IMR-90 (cell line): ENCODE measurements at regions not wholly inside any gene's neighbourhood (a gene's known extent, or its start where the extent isn't known, plus 50 kb on each side); places are given as distances from the start of the nearest gene placed in this dataset.

Source experiments
- ATAC-seq: fragments of 200-7000 bp; cut with Tn5 transposase; 2 replicates; pipeline ENCODE4 v1.9.1; 2020; ENCODE audit warnings: low read depth, mild to moderate bottlenecking, moderate library complexity
- BruUV-seq: library from RNA; stranded (reverse); fragments of 400-500 nt; replicated peaks from 2 replicates; lab custom pipeline; 2021; lab: Mats Ljungman, UMichigan
- CTCF ChIA-PET: fragments of 300-600 bp; formaldehyde crosslinking; extraction: SDS; loops from one replicate; lab custom pipeline; 2021; ENCODE audit warnings: antibody characterized with exemption; lab: Yijun Ruan, JAX
- POLR2A ChIA-PET: fragments of 300-600 bp; sonication (Branson Sonifier 250); formaldehyde crosslinking; loops from one replicate; lab custom pipeline; 2022; ENCODE audit warnings: antibody characterized with exemption; ENCODE audit not compliant: unreplicated experiment; lab: Charles Lee
- DNase-seq: peaks from one replicate; pipeline ENCODE4 v3.0.0; 2013
- H2AFZ ChIP-seq: replicated peaks from 2 replicates; pipeline ENCODE3; 2013; ENCODE audit warnings: low read length, mild to moderate bottlenecking; ENCODE audit not compliant: poor library complexity
- H2AK5ac ChIP-seq: 2 replicates; pipeline ENCODE4 v1.6.1; 2013; ENCODE audit warnings: low read depth, low read length, inconsistent platforms
- H2AK9ac ChIP-seq: replicated peaks from 2 replicates; pipeline ENCODE3; 2013; ENCODE audit warnings: mild to moderate bottlenecking, low read depth, low read length, moderate library complexity; ENCODE audit not compliant: poor library complexity
- H2BK120ac ChIP-seq: 2 replicates; pipeline ENCODE4 v1.6.1; 2013; ENCODE audit warnings: low read depth, low read length, inconsistent platforms
- H2BK15ac ChIP-seq: 3 replicates; pipeline ENCODE4 v1.6.1; 2013; ENCODE audit warnings: low read depth, low read length, inconsistent platforms
- H2BK20ac ChIP-seq: 2 replicates; pipeline ENCODE4 v1.6.1; 2013; ENCODE audit warnings: low read depth, mild to moderate bottlenecking, inconsistent platforms, low read length, moderate library complexity
- H2BK5ac ChIP-seq: 2 replicates; pipeline ENCODE4 v1.6.1; 2013; ENCODE audit warnings: mild to moderate bottlenecking, low read depth, low read length, inconsistent platforms; ENCODE audit not compliant: poor library complexity, severe bottlenecking
- H3K14ac ChIP-seq: replicated peaks from 2 replicates; pipeline ENCODE4 v1.6.1; 2013; ENCODE audit warnings: low read depth, low read length, inconsistent platforms
- H3K18ac ChIP-seq: 2 replicates; pipeline ENCODE4 v1.6.1; 2013; ENCODE audit warnings: low read depth, low read length, control low read depth
- H3K23ac ChIP-seq: 2 replicates; pipeline ENCODE4 v1.6.1; 2013; ENCODE audit warnings: low read depth, low read length, inconsistent platforms
- H3K27ac ChIP-seq: 2 replicates; pipeline ENCODE4 v1.5.1; 2013; ENCODE audit warnings: mild to moderate bottlenecking, control low read depth, low read length; ENCODE audit not compliant: insufficient read depth
- H3K27me3 ChIP-seq: 2 replicates; pipeline ENCODE4 v1.6.1; 2013; ENCODE audit warnings: low read length; ENCODE audit not compliant: control insufficient read depth, insufficient read depth
- H3K36me3 ChIP-seq: 2 replicates; pipeline ENCODE4 v1.6.1; 2013; ENCODE audit warnings: low read length, mixed read lengths; ENCODE audit not compliant: control insufficient read depth, insufficient read depth
- H3K4ac ChIP-seq: 2 replicates; pipeline ENCODE4 v1.6.1; 2013; ENCODE audit warnings: low read depth, low read length, inconsistent platforms
- H3K4me1 ChIP-seq: 2 replicates; pipeline ENCODE4 v1.6.1; 2013; ENCODE audit warnings: low read length, mixed read lengths; ENCODE audit not compliant: control insufficient read depth, insufficient read depth
- H3K4me2 ChIP-seq: 2 replicates; pipeline ENCODE4 v1.6.1; 2013; ENCODE audit warnings: low read depth, mild to moderate bottlenecking, control low read depth, low read length, moderate library complexity
- H3K4me3 ChIP-seq: 2 replicates; pipeline ENCODE4 v1.5.1; 2013; ENCODE audit warnings: low read depth, mild to moderate bottlenecking, control low read depth, low read length, moderate library complexity; ENCODE audit not compliant: insufficient read depth
- H3K56ac ChIP-seq: 2 replicates; pipeline ENCODE4 v1.6.1; 2013; ENCODE audit warnings: low read length, inconsistent platforms; ENCODE audit not compliant: insufficient read depth; ENCODE audit errors: extremely low read depth
- H3K79me1 ChIP-seq, 2 experiments: 2 replicates each; pipeline ENCODE4 v1.6.1; 2013; ENCODE audit warnings: low read length in 2 of 2, inconsistent platforms in 1 of 2, low read depth in 1 of 2
- H3K9ac ChIP-seq: 2 replicates; pipeline ENCODE4 v1.6.1; 2013; ENCODE audit warnings: low read depth, low read length, control low read depth
- H3K9me1 ChIP-seq: 2 replicates; pipeline ENCODE4 v1.6.1; 2013; ENCODE audit warnings: low read length, inconsistent platforms; ENCODE audit not compliant: insufficient read depth
- H3K9me3 ChIP-seq: 2 replicates; pipeline ENCODE4 v1.6.1; 2013; ENCODE audit warnings: low read length; ENCODE audit not compliant: control insufficient read depth, insufficient read depth
- H4K20me1 ChIP-seq: 2 replicates; pipeline ENCODE4 v1.6.1; 2013; ENCODE audit warnings: low read length, inconsistent platforms; ENCODE audit not compliant: insufficient read depth
- H4K5ac ChIP-seq: 2 replicates; pipeline ENCODE4 v1.6.1; 2013; ENCODE audit warnings: mild to moderate bottlenecking, low read depth, low read length, control low read depth
- H4K8ac ChIP-seq, 2 experiments: 2 replicates each; pipeline ENCODE4 v1.6.1; 2013; ENCODE audit warnings: low read depth in 2 of 2, low read length in 2 of 2, control low read depth in 1 of 2, inconsistent platforms in 1 of 2
- H4K91ac ChIP-seq: 2 replicates; pipeline ENCODE4 v1.6.1; 2013; ENCODE audit warnings: low read depth, low read length, inconsistent platforms; ENCODE audit not compliant: insufficient read depth
- BHLHE40 ChIP-seq: fragments of 150-350 bp; IDR thresholded peaks from 2 replicates; pipeline ENCODE4 v1.6.1; 2016; ENCODE audit warnings: mild to moderate bottlenecking, low read depth, low read length
- CEBPB ChIP-seq: IDR thresholded peaks from 2 replicates; pipeline ENCODE4 v1.6.1; 2012; ENCODE audit warnings: low read depth, low read length, improper control_type of control experiment
- CTCF ChIP-seq: conservative IDR thresholded peaks from 2 replicates; pipeline ENCODE4 v1.5.1; 2012; ENCODE audit warnings: mild to moderate bottlenecking, low read depth, low read length, improper control_type of control experiment
- FOS ChIP-seq: fragments of 150-350 bp; IDR thresholded peaks from 2 replicates; pipeline ENCODE4 v1.6.1; 2016; ENCODE audit warnings: low read depth, low read length
- MAFK ChIP-seq: IDR thresholded peaks from 2 replicates; pipeline ENCODE4 v1.6.1; 2012; ENCODE audit warnings: low read depth, low read length, improper control_type of control experiment
- MAZ ChIP-seq: IDR thresholded peaks from 2 replicates; pipeline ENCODE4 v1.6.1; 2012; ENCODE audit warnings: low read depth, mild to moderate bottlenecking, low read length, improper control_type of control experiment, moderate library complexity, borderline replicate concordance
- MXI1 ChIP-seq: IDR thresholded peaks from 2 replicates; pipeline ENCODE4 v1.6.1; 2012; ENCODE audit warnings: low read depth, mild to moderate bottlenecking, low read length, moderate library complexity, borderline replicate concordance
- NFE2L2 ChIP-seq: fragments of 150-350 bp; IDR thresholded peaks from 2 replicates; pipeline ENCODE4 v1.6.1; 2016; ENCODE audit warnings: low read depth, mild to moderate bottlenecking, low read length
- POLR2A ChIP-seq: IDR thresholded peaks from 2 replicates; pipeline ENCODE4 v1.6.1; 2012; ENCODE audit warnings: mild to moderate bottlenecking, low read depth, low read length
- RAD21 ChIP-seq: IDR thresholded peaks from 2 replicates; pipeline ENCODE4 v1.6.1; 2012; ENCODE audit warnings: low read length, improper control_type of control experiment
- RCOR1 ChIP-seq: IDR thresholded peaks from 2 replicates; pipeline ENCODE4 v1.6.1; 2012; ENCODE audit warnings: mild to moderate bottlenecking, low read length, improper control_type of control experiment; ENCODE audit not compliant: insufficient replicate concordance
- RFX5 ChIP-seq: IDR thresholded peaks from 2 replicates; pipeline ENCODE4 v1.8.0; 2012; ENCODE audit warnings: low read depth, mild to moderate bottlenecking, low read length, moderate library complexity
- WGBS, 2 experiments: methylation state at CpG; one replicate each; pipeline versions ENCODE4 v1.1.5 to v1.1.7; 2013; ENCODE audit warnings: missing lambda C conversion rate in 2 of 2; ENCODE audit not compliant: insufficient read length in 1 of 2; ENCODE audit errors: extremely low coverage in 2 of 2; 5-methylcytosine and 5-hydroxymethylcytosine counted together
- dilution Hi-C: fragments of 300-500 bp; cut with HindIII; formaldehyde crosslinking; loops from one replicate; pipeline ENCODE4 v1.14.3; 2018; ENCODE audit warnings: low sequenced_read_pairs; ENCODE audit not compliant: unreplicated experiment
- in situ Hi-C: fragments of 300-500 bp; cut with MboI; formaldehyde crosslinking; loops from 3 replicates; pipeline ENCODE4 v1.14.3; 2019; ENCODE audit warnings: low sequenced_read_pairs, inconsistent platforms, mixed read lengths
- intact Hi-C: fragments of 100-400 bp; cut with micrococcal nuclease; formaldehyde crosslinking; loops from 2 replicates; pipeline ENCODE4 v1.10.0; 2022

- dilution Hi-C loops: no loop called here
Observed at GRCh38 chr2:8225798-8226197, 456.1 kb upstream of the ID2 start.

More at GRCh38 chr2:8225798-8226197, 456.1 kb upstream of the ID2 start:
- Histone ChIP-seq H4K91ac (no peak overlapping the region), H2BK20ac (no peak overlapping the region), H4K20me1 (no peaks in the 10 kb centered on the region), H3K4me2 (no peak overlapping the region), H3K9me1 (no peaks in the 10 kb centered on the region), H2BK5ac (no peak overlapping the region), H4K5ac (no peak overlapping the region), H3K18ac (no peak overlapping the region), H2AK9ac (no peak overlapping the region), H3K36me3 (no peaks in the 10 kb centered on the region), H4K8ac (no peak overlapping the region), H3K9ac (no peak overlapping the region), H3K23ac (no peak overlapping the region), H3K27ac (no peak overlapping the region), H3K27me3 (no peaks in the 10 kb centered on the region), H3K56ac (no peak overlapping the region), H2BK120ac (no peak overlapping the region), H3K79me1 (no peaks in the 10 kb centered on the region), H3K4me3 (no peak overlapping the region), H3K4ac (no peak overlapping the region), H3K9me3 (no peaks in the 10 kb centered on the region), H2AK5ac (no peak overlapping the region), H3K4me1 (peaks cover 3% of the 10 kb centered on the region; the same call in 1 of the 2 replicates), H2AFZ (no peak overlapping the region), H2BK15ac (no peak overlapping the region), H3K14ac (no peak overlapping the region)
- WGBS, 2 experiments: 90% methylated on average over 2 of the region's 6 CpGs; no CpG with 5 or more reads in 1 of the 2 experiments
- intact Hi-C loops (no loop called here), in situ Hi-C loops (no loop called here)
- DNase-seq (no peak), ATAC-seq (no peak)
- no TSS peak for BruUV-seq
- POLR2A ChIA-PET: no interaction called here
- TF ChIP-seq MAZ (no peak), FOS (no peak), RFX5 (no peak), BHLHE40 (no peak), POLR2A (no peak), MAFK (no peak), NFE2L2 (no peak), CTCF (no peak), RAD21 (no peak), CEBPB (no peak), MXI1 (no peak), RCOR1 (no peak)
- CTCF ChIA-PET: no interaction called here
